ENCODE measurements at regions not wholly inside any gene's neighbourhood (a gene's known extent, or its start where the extent isn't known, plus 50 kb on each side); places are given as distances from the start of the nearest gene placed in this dataset.

GRCh38 chr18:1825296-1825695 lies 746.0 kb downstream of the METTL4 start:
- Mint-ChIP-seq H3K27me3 (ENCODE audit: insufficient read depth) (no peaks in the 10 kb centered on the region), H3K4me3 (no peak overlapping the region), H3K9me3 (no peaks in the 10 kb centered on the region), H3K4me1 (peaks cover 3% of the 10 kb centered on the region), H3K36me3 (ENCODE audit: low read depth) (no peaks in the 10 kb centered on the region), H3K27ac (no peak overlapping the region)
- no peaks in the 10 kb centered on the region for H3K27me3 ChIP-seq (ENCODE audit: control insufficient read depth, insufficient read depth, low read length, poor library complexity, severe bottlenecking)
- 89 to 96% methylated on average over 2 of the region's 2 CpGs for WGBS, 2 experiments (ENCODE audit: insufficient coverage in 1 of 2, insufficient read length in 1 of 2)
- H3K36me3 ChIP-seq (ENCODE audit: control insufficient read depth, insufficient read depth, low read length), result no peaks in the 10 kb centered on the region
- no peak overlapping the region for H3K4me3 ChIP-seq (ENCODE audit: low read length)
- H3K9ac ChIP-seq (ENCODE audit: extremely low read depth, low read length, poor library complexity, severe bottlenecking), result no peak overlapping the region
- no peak for DNase-seq
- H3K27ac ChIP-seq (ENCODE audit: low read depth, low read length), result no peak overlapping the region
- H3K9me3 ChIP-seq (ENCODE audit: control insufficient read depth, low read length), result no peaks in the 10 kb centered on the region
- no peaks in the 10 kb centered on the region for H3K4me1 ChIP-seq (ENCODE audit: control insufficient read depth, insufficient read depth, low read length)
- no peak for TF ChIP-seq CTCF (conservative IDR thresholded peaks at IDR 0.05)

- H3K27me3 ChIP-seq (ENCODE audit: control insufficient read depth, insufficient read depth, low read length, poor library complexity, severe bottlenecking), result no peaks in the 10 kb centered on the region
- no peak overlapping the region for H3K4me3 ChIP-seq (ENCODE audit: low read length)
- 75 to 90% methylated on average over 4 to 5 of the region's 5 CpGs for WGBS, 2 experiments (ENCODE audit: insufficient coverage in 1 of 2, insufficient read length in 1 of 2)
- H3K4me1 ChIP-seq (ENCODE audit: control insufficient read depth, insufficient read depth, low read length), result no peaks in the 10 kb centered on the region
- TF ChIP-seq CTCF (conservative IDR thresholded peaks at IDR 0.05), result no peak
- no peaks in the 10 kb centered on the region for H3K36me3 Mint-ChIP-seq (ENCODE audit: low read depth)
- H3K27ac ChIP-seq (ENCODE audit: low read depth, low read length), result no peak overlapping the region
- no peak overlapping the region for H3K9ac ChIP-seq (ENCODE audit: extremely low read depth, low read length, poor library complexity, severe bottlenecking)
- no peaks in the 10 kb centered on the region for H3K4me1 Mint-ChIP-seq
- no peak overlapping the region for H3K4me3 Mint-ChIP-seq
- no peak overlapping the region for H3K27ac Mint-ChIP-seq
- no peaks in the 10 kb centered on the region for H3K36me3 ChIP-seq (ENCODE audit: control insufficient read depth, insufficient read depth, low read length)
- DNase-seq, result no peak
- H3K9me3 ChIP-seq (ENCODE audit: control insufficient read depth, low read length), result no peaks in the 10 kb centered on the region
- H3K27me3 Mint-ChIP-seq (ENCODE audit: insufficient read depth), result no peaks in the 10 kb centered on the region
- peaks cover 7% of the 10 kb centered on the region for H3K9me3 Mint-ChIP-seq
Observed at GRCh38 chr18:1840878-1841277, 730.4 kb downstream of the METTL4 start.

- no peaks in the 10 kb centered on the region for H3K27me3 Mint-ChIP-seq (ENCODE audit: insufficient read depth)
- DNase-seq, result no peak
- no peaks in the 10 kb centered on the region for H3K36me3 ChIP-seq (ENCODE audit: control insufficient read depth, insufficient read depth, low read length)
- no peaks in the 10 kb centered on the region for H3K4me1 ChIP-seq (ENCODE audit: control insufficient read depth, insufficient read depth, low read length)
- H3K27ac Mint-ChIP-seq, result no peak overlapping the region
- H3K4me1 Mint-ChIP-seq, result no peaks in the 10 kb centered on the region
- H3K27me3 ChIP-seq (ENCODE audit: control insufficient read depth, insufficient read depth, low read length, poor library complexity, severe bottlenecking), result no peaks in the 10 kb centered on the region
- no peak for TF ChIP-seq CTCF (conservative IDR thresholded peaks at IDR 0.05)
- H3K4me3 Mint-ChIP-seq, result no peak overlapping the region
- WGBS, 2 experiments (ENCODE audit: insufficient coverage in 1 of 2, insufficient read length in 1 of 2), result 88 to 100% methylated on average over 2 to 3 of the region's 3 CpGs
- no peak overlapping the region for H3K9ac ChIP-seq (ENCODE audit: extremely low read depth, low read length, poor library complexity, severe bottlenecking)
- H3K27ac ChIP-seq (ENCODE audit: low read depth, low read length), result no peak overlapping the region
- no peaks in the 10 kb centered on the region for H3K36me3 Mint-ChIP-seq (ENCODE audit: low read depth)
- no peaks in the 10 kb centered on the region for H3K9me3 ChIP-seq (ENCODE audit: control insufficient read depth, low read length)
- H3K4me3 ChIP-seq (ENCODE audit: low read length), result no peak overlapping the region
- H3K9me3 Mint-ChIP-seq, result peaks cover 3% of the 10 kb centered on the region
Observed at GRCh38 chr18:1846640-1847039, 724.7 kb downstream of the METTL4 start.
